DND-41 (cell line): ENCODE measurements at regions not wholly inside any gene's neighbourhood (a gene's known extent, or its start where the extent isn't known, plus 50 kb on each side); places are given as distances from the start of the nearest gene placed in this dataset.
"Not testable (repeated sequence)": the region's sequence is repeated elsewhere in the genome, so short reads cannot be mapped to it uniquely, and the experiment has no call there.

ENCODE experiments used
- ATAC-seq: fragments of 200-7000 bp; cut with Tn5 transposase; 3 replicates; pipeline ENCODE4 v1.9.1; 2021; ENCODE audit warnings: low read depth; ENCODE audit not compliant: insufficient read depth
- DNase-seq: peaks from one replicate; pipeline ENCODE4 v3.0.0-alpha.2; 2020
- H2AFZ ChIP-seq: 2 replicates; pipeline ENCODE4 v1.6.0; 2012; ENCODE audit warnings: low read depth, low read length
- H3K27ac ChIP-seq: 2 replicates; pipeline ENCODE4 v1.5.1; 2012; ENCODE audit warnings: low read length, inconsistent platforms
- H3K27me3 ChIP-seq: fragments of 200-600 bp; sonication (generic); 2 replicates; pipeline ENCODE4 v1.6.0; 2012; ENCODE audit warnings: low read length, mild to moderate bottlenecking, inconsistent platforms; ENCODE audit not compliant: insufficient read depth, poor library complexity
- H3K36me3 ChIP-seq: 2 replicates; pipeline ENCODE4 v1.5.1; 2012; ENCODE audit warnings: low read length, inconsistent platforms; ENCODE audit not compliant: insufficient read depth
- H3K4me1 ChIP-seq: 2 replicates; pipeline ENCODE4 v1.5.1; 2012; ENCODE audit warnings: mild to moderate bottlenecking, low read length; ENCODE audit not compliant: insufficient read depth
- H3K4me2 ChIP-seq: 2 replicates; pipeline ENCODE4 v1.6.0; 2012; ENCODE audit warnings: mild to moderate bottlenecking, moderate library complexity, low read length, inconsistent platforms; ENCODE audit not compliant: insufficient read depth
- H3K4me3 ChIP-seq, 2 experiments: fragments of 200-600 bp in 1 of 2; shearing (Covaris generic) in 1 of 2; 2 replicates each; pipeline ENCODE4 v1.5.1; 2012 to 2016; ENCODE audit warnings: inconsistent platforms in 2 of 2, low read length in 2 of 2, mild to moderate bottlenecking in 2 of 2, low read depth in 1 of 2, moderate library complexity in 1 of 2
- H3K79me2 ChIP-seq: 2 replicates; pipeline ENCODE4 v1.6.0; 2012; ENCODE audit warnings: low read length, inconsistent platforms; ENCODE audit not compliant: insufficient read depth
- H3K9ac ChIP-seq: 2 replicates; pipeline ENCODE4 v1.6.0; 2012; ENCODE audit warnings: low read depth, mild to moderate bottlenecking, inconsistent platforms, low read length, moderate library complexity
- H3K9me3 ChIP-seq: 2 replicates; pipeline ENCODE4 v1.5.1; 2012; ENCODE audit warnings: low read length, moderate library complexity, mild to moderate bottlenecking, inconsistent platforms; ENCODE audit not compliant: insufficient read depth, severe bottlenecking
- H4K20me1 ChIP-seq: 2 replicates; pipeline ENCODE4 v1.6.0; 2012; ENCODE audit warnings: low read length; ENCODE audit not compliant: insufficient read depth
- EZH2 ChIP-seq: IDR thresholded peaks from 3 replicates; pipeline ENCODE4 v1.6.1; 2012; ENCODE audit warnings: borderline replicate concordance, low read depth, mild to moderate bottlenecking, moderate library complexity, low read length, inconsistent platforms; ENCODE audit not compliant: severe bottlenecking
- TF ChIP-seq, protein P1 (sequence below): IDR thresholded peaks from 2 replicates; pipeline ENCODE4 v1.5.1; 2012; ENCODE audit warnings: borderline replicate concordance, low read length, moderate library complexity, mild to moderate bottlenecking; ENCODE audit not compliant: poor library complexity, severe bottlenecking; ENCODE audit errors: extremely low read depth

DNA sequence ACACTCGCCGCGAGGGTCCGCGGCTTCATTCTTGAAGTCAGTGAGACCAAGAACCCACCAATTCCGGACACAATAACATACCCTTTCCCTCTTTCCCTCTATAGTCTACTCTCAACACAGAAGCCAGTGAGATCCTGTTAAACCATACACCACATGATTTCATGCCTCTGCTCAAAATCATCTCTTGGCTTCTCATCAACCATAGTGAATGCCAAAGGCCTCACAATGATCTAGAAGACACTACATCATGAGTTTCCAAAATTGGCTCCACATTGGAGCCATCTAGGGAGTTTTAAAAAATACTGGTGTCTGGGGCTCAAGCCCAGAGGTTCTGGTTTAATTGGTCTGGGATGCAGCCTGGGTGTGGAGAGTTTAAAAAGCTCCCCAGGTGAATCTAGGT lies 124.5 kb downstream of the EFNB1 start:
- Histone ChIP-seq H3K9me3 (no peaks in the 10 kb centered on the region), H2AFZ (no peak overlapping the region), H3K79me2 (no peaks in the 10 kb centered on the region), H3K27me3 (no peaks in the 10 kb centered on the region), H4K20me1 (no peaks in the 10 kb centered on the region), H3K27ac (no peak overlapping the region), H3K4me3 (no peak overlapping the region), H3K4me2 (no peak overlapping the region), H3K36me3 (no peaks in the 10 kb centered on the region), H3K4me1 (no peaks in the 10 kb centered on the region), H3K9ac (no peak overlapping the region)
- TF ChIP-seq, protein P1, sequence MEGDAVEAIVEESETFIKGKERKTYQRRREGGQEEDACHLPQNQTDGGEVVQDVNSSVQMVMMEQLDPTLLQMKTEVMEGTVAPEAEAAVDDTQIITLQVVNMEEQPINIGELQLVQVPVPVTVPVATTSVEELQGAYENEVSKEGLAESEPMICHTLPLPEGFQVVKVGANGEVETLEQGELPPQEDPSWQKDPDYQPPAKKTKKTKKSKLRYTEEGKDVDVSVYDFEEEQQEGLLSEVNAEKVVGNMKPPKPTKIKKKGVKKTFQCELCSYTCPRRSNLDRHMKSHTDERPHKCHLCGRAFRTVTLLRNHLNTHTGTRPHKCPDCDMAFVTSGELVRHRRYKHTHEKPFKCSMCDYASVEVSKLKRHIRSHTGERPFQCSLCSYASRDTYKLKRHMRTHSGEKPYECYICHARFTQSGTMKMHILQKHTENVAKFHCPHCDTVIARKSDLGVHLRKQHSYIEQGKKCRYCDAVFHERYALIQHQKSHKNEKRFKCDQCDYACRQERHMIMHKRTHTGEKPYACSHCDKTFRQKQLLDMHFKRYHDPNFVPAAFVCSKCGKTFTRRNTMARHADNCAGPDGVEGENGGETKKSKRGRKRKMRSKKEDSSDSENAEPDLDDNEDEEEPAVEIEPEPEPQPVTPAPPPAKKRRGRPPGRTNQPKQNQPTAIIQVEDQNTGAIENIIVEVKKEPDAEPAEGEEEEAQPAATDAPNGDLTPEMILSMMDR: no peak
- TF ChIP-seq EZH2: no peak
- DNase-seq (no peak), ATAC-seq (no peak)

DNA sequence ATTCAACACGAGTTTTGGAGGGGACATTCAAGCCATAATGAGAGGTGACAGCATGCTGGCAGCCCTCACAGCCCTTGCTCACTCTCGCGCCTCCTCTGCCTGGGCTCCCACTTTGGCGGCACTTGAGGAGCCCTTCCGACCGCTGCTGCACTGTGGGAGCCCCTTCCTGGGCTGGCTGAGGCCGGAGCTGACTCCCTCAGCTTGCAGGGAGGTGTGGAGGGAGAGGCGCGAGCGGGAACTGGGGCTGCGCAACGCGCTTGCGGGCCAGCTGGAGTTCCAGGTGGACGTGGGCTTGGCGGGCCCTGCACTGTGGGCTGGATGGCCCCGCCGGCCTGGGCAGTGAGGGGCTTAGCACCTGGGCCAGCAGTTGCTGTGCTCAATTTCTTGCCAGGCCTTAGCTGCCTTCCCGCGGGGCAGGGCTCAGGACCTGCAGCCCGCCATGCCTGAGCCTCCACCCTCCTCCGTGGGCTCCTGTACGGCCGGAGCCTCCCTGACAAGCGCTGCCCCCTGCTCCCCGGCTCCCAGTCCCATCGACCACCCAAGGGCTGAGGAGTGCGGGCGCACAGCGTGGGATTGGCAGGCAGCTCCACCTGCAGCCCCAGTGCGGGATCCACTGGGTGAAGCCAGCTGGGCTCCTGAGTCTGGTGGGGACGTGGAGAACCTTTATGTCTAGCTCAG lies 123.3 kb downstream of the EFNB1 start:
- not testable (repeated sequence) for H3K4me3 ChIP-seq, ATAC-seq, DNase-seq, H3K79me2 ChIP-seq, H3K9me3 ChIP-seq, H3K27ac ChIP-seq, H3K9ac ChIP-seq, H4K20me1 ChIP-seq, H2AFZ ChIP-seq, H3K4me2 ChIP-seq, H3K36me3 ChIP-seq, H3K27me3 ChIP-seq, H3K4me1 ChIP-seq

DNA sequence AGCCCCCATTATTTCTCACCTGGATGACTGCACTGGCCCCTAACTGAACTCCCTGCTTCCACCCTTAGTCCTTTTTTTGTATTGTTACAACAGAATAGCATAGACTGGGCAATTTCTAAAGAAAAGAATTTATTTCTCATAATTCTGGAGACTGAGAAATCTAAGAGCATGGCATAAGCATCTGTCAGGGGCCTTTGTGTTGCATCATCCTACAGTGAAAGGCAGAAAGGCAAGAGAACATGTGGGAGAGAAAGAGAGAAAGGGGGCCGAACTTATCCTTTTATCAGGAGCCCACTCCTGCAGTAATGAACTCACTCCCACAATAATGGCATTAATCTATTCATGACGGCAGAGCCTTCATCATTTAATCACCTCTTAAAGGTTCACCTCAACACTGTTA lies 122.1 kb downstream of the EFNB1 start:
- H3K9me3 ChIP-seq: no peaks in the 10 kb centered on the region
- no peaks in the 10 kb centered on the region for H3K4me1 ChIP-seq
- no peak overlapping the region for H2AFZ ChIP-seq
- ATAC-seq: no peak
- no peaks in the 10 kb centered on the region for H4K20me1 ChIP-seq
- TF ChIP-seq EZH2: no peak
- TF ChIP-seq, protein P1: no peak
- no peak overlapping the region for H3K27ac ChIP-seq
- H3K4me3 ChIP-seq: no peak overlapping the region
- H3K9ac ChIP-seq: no peak overlapping the region
- no peak for DNase-seq
- H3K27me3 ChIP-seq: no peaks in the 10 kb centered on the region
- H3K36me3 ChIP-seq: no peaks in the 10 kb centered on the region
- H3K79me2 ChIP-seq: no peaks in the 10 kb centered on the region
- H3K4me2 ChIP-seq: no peak overlapping the region

DNA sequence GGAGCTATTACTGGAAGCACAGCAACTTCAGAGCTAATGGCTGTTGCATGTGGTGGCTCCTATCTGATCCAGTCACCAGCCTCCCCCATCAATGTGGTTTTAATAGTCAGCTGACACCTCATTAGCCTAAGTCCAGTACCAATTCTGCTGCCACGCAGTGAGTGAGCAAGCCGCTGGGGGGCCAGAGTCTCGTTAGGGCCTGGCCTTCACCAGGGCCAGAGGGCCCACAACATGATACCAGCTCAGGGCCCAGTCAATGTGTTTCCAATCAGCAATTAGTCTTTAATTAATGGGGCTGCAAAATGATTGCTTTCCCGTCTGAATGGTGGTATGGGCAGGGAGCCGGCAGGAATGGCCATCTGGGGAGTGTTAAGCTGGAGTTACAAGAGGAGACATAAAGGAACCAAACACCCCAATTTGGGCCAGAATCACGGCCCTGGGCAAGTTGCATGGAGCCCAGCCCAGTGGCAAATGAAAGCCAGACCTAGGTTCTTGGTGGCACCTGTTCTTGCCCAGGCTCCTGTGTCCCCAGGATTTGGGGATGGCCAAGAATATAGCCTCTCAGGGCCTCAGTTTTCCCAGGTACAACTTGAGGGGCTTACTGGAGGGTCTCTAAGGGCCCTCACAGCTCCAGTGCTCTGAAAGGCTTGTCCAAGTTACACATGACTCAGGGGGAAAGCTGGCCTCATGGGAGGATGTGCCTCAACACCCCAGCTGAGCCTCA lies 119.2 kb downstream of the EFNB1 start:
- H3K79me2 ChIP-seq: no peaks in the 10 kb centered on the region
- no peaks in the 10 kb centered on the region for H3K9me3 ChIP-seq
- TF ChIP-seq, protein P1: no peak
- no peak for TF ChIP-seq EZH2
- ATAC-seq (no peak), DNase-seq (no peak)
- H3K36me3 ChIP-seq: no peaks in the 10 kb centered on the region
- H3K27ac ChIP-seq: no peak overlapping the region
- H2AFZ ChIP-seq: no peak overlapping the region
- no peaks in the 10 kb centered on the region for H3K27me3 ChIP-seq
- no peaks in the 10 kb centered on the region for H3K4me1 ChIP-seq
- H3K4me3 ChIP-seq: no peak overlapping the region
- H3K4me2 ChIP-seq: no peak overlapping the region
- no peak overlapping the region for H3K9ac ChIP-seq
- no peaks in the 10 kb centered on the region for H4K20me1 ChIP-seq
